Fibroblast of skin of right quadriceps (primary cell): ENCODE measurements at regions not wholly inside any gene's neighbourhood (a gene's known extent, or its start where the extent isn't known, plus 50 kb on each side); places are given as distances from the start of the nearest gene placed in this dataset.
"Not testable (repeated sequence)": the region's sequence is repeated elsewhere in the genome, so short reads cannot be mapped to it uniquely, and the experiment has no call there.

ENCODE experiments used
- DNase-seq: peaks from one replicate; pipeline ENCODE4 v3.0.0-alpha.2; 2013

- no peak for DNase-seq
Measured at GRCh38 chr6:23705697-23706096, 420.3 kb upstream of the NRSN1 start.

GRCh38 chr6:23712756-23713155 is 413.3 kb upstream of the NRSN1 start:
- no peak for DNase-seq

GRCh38 chr6:23713211-23713610 is 412.8 kb upstream of the NRSN1 start:
- DNase-seq = no peak

GRCh38 chr6:23728707-23729106 is 397.3 kb upstream of the NRSN1 start:
- DNase-seq = no peak

- no peak for DNase-seq
Measured at GRCh38 chr6:23731609-23732008, 394.4 kb upstream of the NRSN1 start.

- DNase-seq = no peak
Measured at GRCh38 chr6:23732521-23732920, 393.5 kb upstream of the NRSN1 start.

- no peak for DNase-seq
Measured at GRCh38 chr6:23735151-23735550, 390.9 kb upstream of the NRSN1 start.

GRCh38 chr6:23736577-23736976 is 389.4 kb upstream of the NRSN1 start:
- DNase-seq = no peak

- DNase-seq = no peak
Measured at GRCh38 chr6:23747239-23747638, 378.8 kb upstream of the NRSN1 start.

- no peak for DNase-seq
Measured at GRCh38 chr6:23752414-23752813, 373.6 kb upstream of the NRSN1 start.

- no peak for DNase-seq
Measured at GRCh38 chr6:23754197-23754596, 371.8 kb upstream of the NRSN1 start.

- no peak for DNase-seq
Measured at GRCh38 chr6:23775127-23775526, 350.9 kb upstream of the NRSN1 start.

- no peak for DNase-seq
Measured at GRCh38 chr6:23783901-23784300, 342.1 kb upstream of the NRSN1 start.

GRCh38 chr6:23784301-23784919 is 341.6 kb upstream of the NRSN1 start:
- DNase-seq = no peak

GRCh38 chr6:23790756-23791155 is 335.3 kb upstream of the NRSN1 start:
- DNase-seq = no peak

GRCh38 chr6:23797041-23797440 is 329.0 kb upstream of the NRSN1 start:
- DNase-seq = no peak

- not testable (repeated sequence) for DNase-seq
Measured at GRCh38 chr6:23804289-23804688, 321.7 kb upstream of the NRSN1 start.

- DNase-seq = not testable (repeated sequence)
Measured at GRCh38 chr6:23821141-23821540, 304.9 kb upstream of the NRSN1 start.

GRCh38 chr6:23823421-23823820 is 302.6 kb upstream of the NRSN1 start:
- DNase-seq = no peak

- no peak for DNase-seq
Measured at GRCh38 chr6:23826572-23826971, 299.4 kb upstream of the NRSN1 start.

GRCh38 chr6:23828861-23829260 is 297.2 kb upstream of the NRSN1 start:
- no peak for DNase-seq

GRCh38 chr6:23841116-23841515 is 284.9 kb upstream of the NRSN1 start:
- no peak for DNase-seq

GRCh38 chr6:23842760-23843159 is 283.3 kb upstream of the NRSN1 start:
- DNase-seq = no peak

GRCh38 chr6:23851522-23851921 is 274.5 kb upstream of the NRSN1 start:
- no peak for DNase-seq

- DNase-seq = not testable (repeated sequence)
Measured at GRCh38 chr6:23853566-23854133, 272.4 kb upstream of the NRSN1 start.
